ENCODE measurements at regions not wholly inside any gene's neighbourhood (a gene's known extent, or its start where the extent isn't known, plus 50 kb on each side); places are given as distances from the start of the nearest gene placed in this dataset.
A peak's percentile ranks its signal among the peaks of the same experiment; 100 is the strongest.

- Histone ChIP-seq H3K9me3 (ENCODE audit: control insufficient read depth in 1 of 2, low read length in 2 of 2) (no peaks in the 10 kb centered on the region), H3K4me1 (ENCODE audit: control insufficient read depth in 1 of 2, insufficient read depth in 2 of 2, low read length in 2 of 2) (peaks cover 9 to 50% of the 10 kb centered on the region in 2 donors), H3K27me3 (ENCODE audit: low read depth, low read length) (no peaks in the 10 kb centered on the region), H3K36me3 (ENCODE audit: control insufficient read depth in 1 of 2, insufficient read depth in 2 of 2, low read length in 2 of 2) (peaks cover 0 to 6% of the 10 kb centered on the region in 2 donors), H3K27ac (ENCODE audit: low read length) (no peak overlapping the region), H3K4me3 (ENCODE audit: low read depth in 1 of 2, low read length in 2 of 2) (no peak overlapping the region)
Measured at GRCh38 chr7:131021460-131021859, 287.5 kb upstream of the KLF14 start.

GRCh38 chr7:131021902-131022301, 287.9 kb upstream of the KLF14 start:
- peaks cover 10 to 52% of the 10 kb centered on the region in 2 donors for H3K4me1 ChIP-seq (ENCODE audit: control insufficient read depth in 1 of 2, insufficient read depth in 2 of 2, low read length in 2 of 2)
- no peak overlapping the region for H3K4me3 ChIP-seq (ENCODE audit: low read depth in 1 of 2, low read length in 2 of 2)
- no peaks in the 10 kb centered on the region for H3K27me3 ChIP-seq (ENCODE audit: low read depth, low read length)
- no peaks in the 10 kb centered on the region for H3K9me3 ChIP-seq (ENCODE audit: control insufficient read depth in 1 of 2, low read length in 2 of 2)
- H3K27ac ChIP-seq (ENCODE audit: low read length) = no peak overlapping the region
- H3K36me3 ChIP-seq (ENCODE audit: control insufficient read depth in 1 of 2, insufficient read depth in 2 of 2, low read length in 2 of 2) = peaks cover 0 to 6% of the 10 kb centered on the region in 2 donors

- no peak overlapping the region for H3K4me3 ChIP-seq (ENCODE audit: low read depth in 1 of 2, low read length in 2 of 2)
- peaks cover 11 to 43% of the 10 kb centered on the region in 2 donors for H3K4me1 ChIP-seq (ENCODE audit: control insufficient read depth in 1 of 2, insufficient read depth in 2 of 2, low read length in 2 of 2)
- H3K27ac ChIP-seq (ENCODE audit: low read length) = no peak overlapping the region
Measured at GRCh38 chr7:131026297-131027000, 292.4 kb upstream of the KLF14 start.

GRCh38 chr7:131027287-131027773, 293.3 kb upstream of the KLF14 start:
- Histone ChIP-seq H3K27me3 (ENCODE audit: low read depth, low read length) (no peaks in the 10 kb centered on the region), H3K27ac (ENCODE audit: low read length) (peak overlapping the region; percentile 56), H3K36me3 (ENCODE audit: control insufficient read depth in 1 of 2, insufficient read depth in 2 of 2, low read length in 2 of 2) (no peaks in the 10 kb centered on the region), H3K4me1 (ENCODE audit: control insufficient read depth in 1 of 2, insufficient read depth in 2 of 2, low read length in 2 of 2) (peaks cover 11 to 37% of the 10 kb centered on the region in 2 donors), H3K9me3 (ENCODE audit: control insufficient read depth in 1 of 2, low read length in 2 of 2) (no peaks in the 10 kb centered on the region), H3K4me3 (ENCODE audit: low read depth in 1 of 2, low read length in 2 of 2) (no peak overlapping the region)

More at GRCh38 chr7:131026297-131027000, 292.4 kb upstream of the KLF14 start:
- Histone ChIP-seq H3K9me3 (ENCODE audit: control insufficient read depth in 1 of 2, low read length in 2 of 2) (no peaks in the 10 kb centered on the region), H3K36me3 (ENCODE audit: control insufficient read depth in 1 of 2, insufficient read depth in 2 of 2, low read length in 2 of 2) (peaks cover 0 to 4% of the 10 kb centered on the region in 2 donors), H3K27me3 (ENCODE audit: low read depth, low read length) (no peaks in the 10 kb centered on the region)

- Histone ChIP-seq H3K36me3 (ENCODE audit: control insufficient read depth in 1 of 2, insufficient read depth in 2 of 2, low read length in 2 of 2) (no peaks in the 10 kb centered on the region), H3K27ac (ENCODE audit: low read length) (no peak overlapping the region), H3K4me1 (ENCODE audit: control insufficient read depth in 1 of 2, insufficient read depth in 2 of 2, low read length in 2 of 2) (peaks cover 11 to 37% of the 10 kb centered on the region in 2 donors)
Measured at GRCh38 chr7:131028295-131028694, 294.3 kb upstream of the KLF14 start.

GRCh38 chr7:131029002-131029401, 295.0 kb upstream of the KLF14 start:
- Histone ChIP-seq H3K9me3 (ENCODE audit: control insufficient read depth in 1 of 2, low read length in 2 of 2) (no peaks in the 10 kb centered on the region), H3K27ac (ENCODE audit: low read length) (no peak overlapping the region), H3K4me1 (ENCODE audit: control insufficient read depth in 1 of 2, insufficient read depth in 2 of 2, low read length in 2 of 2) (peaks cover 11 to 38% of the 10 kb centered on the region in 2 donors), H3K36me3 (ENCODE audit: control insufficient read depth in 1 of 2, insufficient read depth in 2 of 2, low read length in 2 of 2) (no peaks in the 10 kb centered on the region), H3K27me3 (ENCODE audit: low read depth, low read length) (no peaks in the 10 kb centered on the region), H3K4me3 (ENCODE audit: low read depth in 1 of 2, low read length in 2 of 2) (no peak overlapping the region)

More at GRCh38 chr7:131028295-131028694, 294.3 kb upstream of the KLF14 start:
- Histone ChIP-seq H3K4me3 (ENCODE audit: low read depth in 1 of 2, low read length in 2 of 2) (no peak overlapping the region), H3K27me3 (ENCODE audit: low read depth, low read length) (no peaks in the 10 kb centered on the region), H3K9me3 (ENCODE audit: control insufficient read depth in 1 of 2, low read length in 2 of 2) (no peaks in the 10 kb centered on the region)

- Histone ChIP-seq H3K27ac (ENCODE audit: low read length) (no peak overlapping the region), H3K4me3 (ENCODE audit: low read depth in 1 of 2, low read length in 2 of 2) (no peak overlapping the region), H3K9me3 (ENCODE audit: control insufficient read depth in 1 of 2, low read length in 2 of 2) (no peaks in the 10 kb centered on the region), H3K4me1 (ENCODE audit: control insufficient read depth in 1 of 2, insufficient read depth in 2 of 2, low read length in 2 of 2) (peaks cover 7 to 45% of the 10 kb centered on the region in 2 donors), H3K36me3 (ENCODE audit: control insufficient read depth in 1 of 2, insufficient read depth in 2 of 2, low read length in 2 of 2) (no peaks in the 10 kb centered on the region), H3K27me3 (ENCODE audit: low read depth, low read length) (no peaks in the 10 kb centered on the region)
Measured at GRCh38 chr7:131031099-131031868, 296.4 kb upstream of the MKLN1 start.

- Histone ChIP-seq H3K36me3 (ENCODE audit: control insufficient read depth in 1 of 2, insufficient read depth in 2 of 2, low read length in 2 of 2) (no peaks in the 10 kb centered on the region), H3K27me3 (ENCODE audit: low read depth, low read length) (no peaks in the 10 kb centered on the region), H3K4me3 (ENCODE audit: low read depth in 1 of 2, low read length in 2 of 2) (no peak overlapping the region), H3K4me1 (ENCODE audit: control insufficient read depth in 1 of 2, insufficient read depth in 2 of 2, low read length in 2 of 2) (peaks cover 0 to 30% of the 10 kb centered on the region in 2 donors), H3K9me3 (ENCODE audit: control insufficient read depth in 1 of 2, low read length in 2 of 2) (no peaks in the 10 kb centered on the region), H3K27ac (ENCODE audit: low read length) (no peak overlapping the region)
Measured at GRCh38 chr7:131032786-131033185, 294.9 kb upstream of the MKLN1 start.

GRCh38 chr7:131034166-131034881, 293.4 kb upstream of the MKLN1 start:
- H3K36me3 ChIP-seq (ENCODE audit: control insufficient read depth in 1 of 2, insufficient read depth in 2 of 2, low read length in 2 of 2) = no peaks in the 10 kb centered on the region
- H3K27ac ChIP-seq (ENCODE audit: low read length) = no peak overlapping the region
- H3K4me1 ChIP-seq (ENCODE audit: control insufficient read depth in 1 of 2, insufficient read depth in 2 of 2, low read length in 2 of 2) = peaks cover under 1 to 22% of the 10 kb centered on the region in 2 donors
- H3K27me3 ChIP-seq (ENCODE audit: low read depth, low read length) = no peaks in the 10 kb centered on the region
- H3K9me3 ChIP-seq (ENCODE audit: control insufficient read depth in 1 of 2, low read length in 2 of 2) = no peaks in the 10 kb centered on the region
- no peak overlapping the region for H3K4me3 ChIP-seq (ENCODE audit: low read depth in 1 of 2, low read length in 2 of 2)

GRCh38 chr7:131035088-131035770, 292.4 kb upstream of the MKLN1 start:
- Histone ChIP-seq H3K27ac (ENCODE audit: low read length) (no peak overlapping the region), H3K4me1 (ENCODE audit: control insufficient read depth in 1 of 2, insufficient read depth in 2 of 2, low read length in 2 of 2) (peaks cover 8 to 27% of the 10 kb centered on the region in 2 donors), H3K9me3 (ENCODE audit: control insufficient read depth in 1 of 2, low read length in 2 of 2) (no peaks in the 10 kb centered on the region), H3K27me3 (ENCODE audit: low read depth, low read length) (no peaks in the 10 kb centered on the region), H3K36me3 (ENCODE audit: control insufficient read depth in 1 of 2, insufficient read depth in 2 of 2, low read length in 2 of 2) (no peaks in the 10 kb centered on the region), H3K4me3 (ENCODE audit: low read depth in 1 of 2, low read length in 2 of 2) (no peak overlapping the region)
